Breast epithelium (tissue), 4 donors: ENCODE measurements at regions not wholly inside any gene's neighbourhood (a gene's known extent, or its start where the extent isn't known, plus 50 kb on each side); places are given as distances from the start of the nearest gene placed in this dataset.
A peak's percentile ranks its signal among the peaks of the same experiment; 100 is the strongest.

Experiments
- DNase-seq, 2 donors: peaks; one replicate each; pipeline ENCODE4 v3.0.0-alpha.2; 2019; ENCODE audit warnings: low spot score in 2 of 2
- H3K27ac ChIP-seq, 2 donors: fragments of 200-600 bp; sonication (generic) in 1 of 2; one replicate each; pipeline ENCODE4 v1.5.1; 2016 to 2019; ENCODE audit warnings: mild to moderate bottlenecking in 1 of 2
- H3K27me3 ChIP-seq, 2 donors: fragments of 200-600 bp; sonication (generic) in 1 of 2; one replicate each; pipeline versions ENCODE4 v1.5.1 to v1.6.0; 2017 to 2019; ENCODE audit warnings: control low read depth in 1 of 2, mild to moderate bottlenecking in 1 of 2
- H3K36me3 ChIP-seq: fragments of 200-600 bp; one replicate; pipeline ENCODE4 v1.5.1; 2019
- H3K4me1 ChIP-seq, 2 donors: fragments of 200-600 bp; sonication (generic); one replicate each; pipeline ENCODE4 v1.5.1; 2016 to 2019; ENCODE audit warnings: control low read depth in 1 of 2
- H3K4me3 ChIP-seq, 3 donors: fragments of 200-600 bp; sonication (generic); 1 replicate in 2 of 3; 2 replicates in 1 of 3; pipeline ENCODE4 v1.5.1; 2016 to 2019; ENCODE audit warnings: mild to moderate bottlenecking in 3 of 3, moderate library complexity in 2 of 3
- H3K9me3 ChIP-seq, 2 donors: fragments of 200-600 bp; sonication (generic) in 1 of 2; one replicate each; pipeline ENCODE4 v1.5.1; 2016 to 2019; ENCODE audit warnings: control low read depth in 1 of 2
- CTCF ChIP-seq, 3 donors: fragments of 450-650 bp; IDR thresholded peaks; one replicate each; pipeline ENCODE4 v1.5.1; 2016 to 2017; ENCODE audit warnings: antibody characterized with exemption in 3 of 3, mild to moderate bottlenecking in 3 of 3, moderate library complexity in 3 of 3
- POLR2A ChIP-seq: fragments of 450-650 bp; IDR thresholded peaks from one replicate; pipeline ENCODE4 v1.6.1; 2016; ENCODE audit warnings: antibody characterized with exemption, mild to moderate bottlenecking, moderate library complexity
- POLR2AphosphoS5 ChIP-seq, 3 donors: sonication (generic); formaldehyde crosslinking; IDR thresholded peaks; one replicate each; pipeline ENCODE4 v1.6.1; 2017; ENCODE audit warnings: antibody characterized with exemption in 3 of 3
- intact Hi-C: fragments of 100-400 bp; cut with DNase I; formaldehyde crosslinking; loops from one replicate; pipeline ENCODE4 v1.15.1; 2023; ENCODE audit warnings: low total_unique reads

GRCh38 chr2:12456293-12457106 lies 260.2 kb upstream of the TRIB2 start:
- intact Hi-C loops, result no loop called here
- DNase-seq, result peak; percentile 62 to 91
- Histone ChIP-seq H3K4me3 (peak overlapping the region in 2 of 3 donors; percentile 28 to 50), H3K36me3 (no peaks in the 10 kb centered on the region), H3K9me3 (no peaks in the 10 kb centered on the region), H3K4me1 (peaks cover 0 to 6% of the 10 kb centered on the region in 2 donors), H3K27me3 (no peaks in the 10 kb centered on the region), H3K27ac (peak overlapping the region; percentile 73 to 88)
- TF ChIP-seq CTCF (IDR thresholded peaks at IDR 0.05), result peak in 1 of 3 donors; percentile 54
- TF ChIP-seq POLR2AphosphoS5 (IDR thresholded peaks at IDR 0.05), result peak; percentile 91 to 98 (median 92)
- TF ChIP-seq POLR2A, result no peak

DNA sequence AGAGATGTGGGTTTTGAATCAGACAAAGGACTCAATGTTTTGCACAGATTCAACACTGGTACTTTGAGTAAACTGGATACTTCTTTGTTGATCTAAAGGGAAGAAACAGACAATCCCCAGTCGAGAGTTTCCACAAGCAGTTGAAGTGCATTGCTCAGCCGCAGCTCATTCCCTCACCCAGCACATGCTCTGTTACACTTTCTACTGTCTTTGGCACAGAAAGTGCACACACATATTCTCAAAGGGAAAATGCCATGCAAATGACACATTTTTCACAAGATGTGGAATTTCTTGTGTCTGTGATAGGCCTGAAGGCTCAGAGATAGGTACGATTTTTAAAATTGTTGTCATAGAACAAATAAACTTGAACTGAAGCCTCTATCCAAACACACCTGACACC lies 258.9 kb upstream of the TRIB2 start:
- Histone ChIP-seq H3K9me3 (no peaks in the 10 kb centered on the region), H3K27me3 (no peaks in the 10 kb centered on the region), H3K27ac (no peak overlapping the region), H3K36me3 (no peaks in the 10 kb centered on the region), H3K4me3 (no peak overlapping the region), H3K4me1 (peaks cover 0 to 6% of the 10 kb centered on the region in 2 donors)
- DNase-seq, result no peak
- intact Hi-C loops, result no loop called here
- TF ChIP-seq POLR2AphosphoS5 (IDR thresholded peaks at IDR 0.05) (no peak), POLR2A (no peak), CTCF (IDR thresholded peaks at IDR 0.05) (no peak)

DNA sequence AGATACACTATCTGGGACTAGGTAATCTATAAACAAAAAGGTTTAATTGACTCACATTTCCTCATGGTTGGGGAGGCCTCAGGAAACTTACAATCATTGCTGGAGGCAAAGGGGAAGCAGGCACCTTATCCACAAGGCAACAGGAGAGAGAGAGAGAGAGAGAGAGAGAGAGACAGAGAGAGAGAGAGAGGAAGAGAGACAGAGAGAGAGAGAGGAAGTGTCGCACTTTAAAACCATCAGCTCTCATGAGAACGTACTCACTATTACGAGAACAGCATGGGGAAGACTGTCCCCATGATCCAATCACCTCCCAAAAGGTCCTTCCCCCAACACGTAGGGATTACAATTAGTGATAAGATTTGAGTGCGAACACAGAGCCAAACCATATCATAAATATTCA lies 253.5 kb upstream of the TRIB2 start:
- intact Hi-C loops, result no loop called here
- Histone ChIP-seq H3K27ac (no peak overlapping the region), H3K27me3 (no peaks in the 10 kb centered on the region), H3K4me3 (no peak overlapping the region), H3K4me1 (no peaks in the 10 kb centered on the region), H3K36me3 (no peaks in the 10 kb centered on the region), H3K9me3 (no peaks in the 10 kb centered on the region)
- DNase-seq, result no peak
- TF ChIP-seq POLR2AphosphoS5 (IDR thresholded peaks at IDR 0.05) (no peak), POLR2A (no peak), CTCF (IDR thresholded peaks at IDR 0.05) (no peak)

GRCh38 chr2:12465631-12466135 lies 251.1 kb upstream of the TRIB2 start:
- no peaks in the 10 kb centered on the region for H3K4me1 ChIP-seq
- H3K27ac ChIP-seq, result no peak overlapping the region
- H3K27me3 ChIP-seq, result no peaks in the 10 kb centered on the region
- DNase-seq, result no peak
- no peak for TF ChIP-seq POLR2AphosphoS5 (IDR thresholded peaks at IDR 0.05)
- no peak for TF ChIP-seq CTCF (IDR thresholded peaks at IDR 0.05)
- no peak for TF ChIP-seq POLR2A
- intact Hi-C loops, result no loop called here
- no peak overlapping the region for H3K4me3 ChIP-seq
- no peaks in the 10 kb centered on the region for H3K9me3 ChIP-seq
- no peaks in the 10 kb centered on the region for H3K36me3 ChIP-seq

- TF ChIP-seq POLR2A, result no peak
- no peak for TF ChIP-seq POLR2AphosphoS5 (IDR thresholded peaks at IDR 0.05)
- no peak for TF ChIP-seq CTCF (IDR thresholded peaks at IDR 0.05)
- Histone ChIP-seq H3K27me3 (no peaks in the 10 kb centered on the region), H3K36me3 (no peaks in the 10 kb centered on the region), H3K27ac (no peak overlapping the region), H3K4me3 (no peak overlapping the region), H3K4me1 (no peaks in the 10 kb centered on the region), H3K9me3 (no peaks in the 10 kb centered on the region)
- intact Hi-C loops, result no loop called here
- DNase-seq, result no peak
Measured at GRCh38 chr2:12467303-12467702, 249.4 kb upstream of the TRIB2 start.
